NB4 (cell line): ENCODE measurements at regions not wholly inside any gene's neighbourhood (a gene's known extent, or its start where the extent isn't known, plus 50 kb on each side); places are given as distances from the start of the nearest gene placed in this dataset.

ENCODE experiments used
- CTCF ChIP-seq: IDR thresholded peaks from one replicate; pipeline ENCODE4 v1.5.1; 2012; ENCODE audit warnings: low read depth, low read length
- POLR2A ChIP-seq: IDR thresholded peaks from 2 replicates; pipeline ENCODE4 v1.6.1; 2011; ENCODE audit warnings: mild to moderate bottlenecking; ENCODE audit not compliant: insufficient read length; ENCODE audit errors: extremely low read depth
- TF ChIP-seq, protein P1 (sequence below): IDR thresholded peaks from 2 replicates; pipeline ENCODE4 v1.6.1; 2011; ENCODE audit warnings: low read depth, low read length

DNA sequence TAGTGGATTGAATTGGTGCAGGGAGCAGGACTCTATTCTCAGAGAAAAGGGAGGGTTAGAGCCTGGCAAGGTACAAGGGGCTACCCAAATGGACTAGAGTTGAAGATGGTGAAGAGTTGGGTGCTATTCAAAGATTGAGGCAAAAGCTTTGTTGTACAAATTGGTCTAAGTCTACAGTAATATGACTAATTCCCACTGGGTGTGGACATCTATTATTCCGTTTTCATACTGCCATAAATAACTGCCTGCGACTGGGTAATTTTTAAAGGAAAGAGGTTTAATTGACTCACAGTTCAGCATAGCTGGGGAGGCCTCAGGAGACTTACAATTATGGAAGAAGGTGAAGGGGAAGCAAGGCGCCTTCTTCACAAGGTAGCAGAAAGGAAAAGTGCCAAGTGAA, 266.3 kb downstream of the TPBG start:
- TF ChIP-seq CTCF (no peak), POLR2A (no peak)
- TF ChIP-seq, protein P1, sequence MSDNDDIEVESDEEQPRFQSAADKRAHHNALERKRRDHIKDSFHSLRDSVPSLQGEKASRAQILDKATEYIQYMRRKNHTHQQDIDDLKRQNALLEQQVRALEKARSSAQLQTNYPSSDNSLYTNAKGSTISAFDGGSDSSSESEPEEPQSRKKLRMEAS = no peak
